Muscle layer of colon (tissue), 2 donors: ENCODE measurements at regions not wholly inside any gene's neighbourhood (a gene's known extent, or its start where the extent isn't known, plus 50 kb on each side); places are given as distances from the start of the nearest gene placed in this dataset.

Experiments used
- H3K27ac ChIP-seq: one replicate; pipeline ENCODE4 v1.7.0; 2013; ENCODE audit warnings: low read depth, mild to moderate bottlenecking, low read length, moderate library complexity
- H3K27me3 ChIP-seq, 2 donors: one replicate each; pipeline ENCODE4 v1.7.0; 2013; ENCODE audit warnings: low read length in 2 of 2, mild to moderate bottlenecking in 2 of 2; ENCODE audit not compliant: insufficient read depth in 2 of 2, control insufficient read depth in 1 of 2
- H3K36me3 ChIP-seq: one replicate; pipeline ENCODE4 v1.7.0; 2013; ENCODE audit warnings: mild to moderate bottlenecking, low read length; ENCODE audit not compliant: insufficient read depth
- H3K4me1 ChIP-seq: one replicate; pipeline ENCODE4 v1.7.0; 2013; ENCODE audit warnings: mild to moderate bottlenecking, low read length; ENCODE audit not compliant: insufficient read depth
- H3K4me3 ChIP-seq, 2 donors: one replicate each; pipeline ENCODE4 v1.7.0; 2013; ENCODE audit warnings: low read length in 2 of 2, low read depth in 1 of 2, mild to moderate bottlenecking in 1 of 2, moderate library complexity in 1 of 2
- H3K9ac ChIP-seq: one replicate; pipeline ENCODE4 v1.7.0; 2013; ENCODE audit warnings: low read length
- H3K9me3 ChIP-seq: one replicate; pipeline ENCODE4 v1.7.0; 2013; ENCODE audit warnings: mild to moderate bottlenecking, low read length
- donor health status: abdominal sarcoma.
- donor health status: Adenocarcinoma of cecum.

GRCh38 chr13:63129995-63130394 is 1714.3 kb upstream of the PCDH20 start:
- no peaks in the 10 kb centered on the region for H3K9me3 ChIP-seq
- H3K4me3 ChIP-seq: no peak overlapping the region
- no peak overlapping the region for H3K9ac ChIP-seq
- no peak overlapping the region for H3K27ac ChIP-seq
- no peaks in the 10 kb centered on the region for H3K27me3 ChIP-seq
- H3K36me3 ChIP-seq: no peaks in the 10 kb centered on the region
- H3K4me1 ChIP-seq: no peaks in the 10 kb centered on the region

GRCh38 chr13:63128716-63129115 is 1713.1 kb upstream of the PCDH20 start:
- no peaks in the 10 kb centered on the region for H3K4me1 ChIP-seq

GRCh38 chr13:63124863-63125262 is 1709.2 kb upstream of the PCDH20 start:
- Histone ChIP-seq H3K9ac (no peak overlapping the region), H3K27me3 (no peaks in the 10 kb centered on the region), H3K9me3 (no peaks in the 10 kb centered on the region), H3K4me3 (no peak overlapping the region), H3K27ac (no peak overlapping the region), H3K36me3 (no peaks in the 10 kb centered on the region), H3K4me1 (no peaks in the 10 kb centered on the region)

More at GRCh38 chr13:63128716-63129115, 1713.1 kb upstream of the PCDH20 start:
- no peak overlapping the region for H3K27ac ChIP-seq
- H3K9me3 ChIP-seq: no peaks in the 10 kb centered on the region
- H3K9ac ChIP-seq: no peak overlapping the region
- H3K4me3 ChIP-seq: no peak overlapping the region
- H3K36me3 ChIP-seq: no peaks in the 10 kb centered on the region
- no peaks in the 10 kb centered on the region for H3K27me3 ChIP-seq

- Histone ChIP-seq H3K9ac (no peak overlapping the region), H3K9me3 (no peaks in the 10 kb centered on the region), H3K4me3 (no peak overlapping the region), H3K27me3 (no peaks in the 10 kb centered on the region), H3K36me3 (no peaks in the 10 kb centered on the region), H3K27ac (no peak overlapping the region), H3K4me1 (no peaks in the 10 kb centered on the region)
Observed at GRCh38 chr13:63120883-63121282, 1705.2 kb upstream of the PCDH20 start.

GRCh38 chr13:63117710-63118109 is 1702.1 kb upstream of the PCDH20 start:
- Histone ChIP-seq H3K27ac (no peak overlapping the region), H3K4me3 (no peak overlapping the region), H3K36me3 (no peaks in the 10 kb centered on the region), H3K4me1 (no peaks in the 10 kb centered on the region), H3K27me3 (no peaks in the 10 kb centered on the region), H3K9ac (no peak overlapping the region), H3K9me3 (no peaks in the 10 kb centered on the region)

DNA sequence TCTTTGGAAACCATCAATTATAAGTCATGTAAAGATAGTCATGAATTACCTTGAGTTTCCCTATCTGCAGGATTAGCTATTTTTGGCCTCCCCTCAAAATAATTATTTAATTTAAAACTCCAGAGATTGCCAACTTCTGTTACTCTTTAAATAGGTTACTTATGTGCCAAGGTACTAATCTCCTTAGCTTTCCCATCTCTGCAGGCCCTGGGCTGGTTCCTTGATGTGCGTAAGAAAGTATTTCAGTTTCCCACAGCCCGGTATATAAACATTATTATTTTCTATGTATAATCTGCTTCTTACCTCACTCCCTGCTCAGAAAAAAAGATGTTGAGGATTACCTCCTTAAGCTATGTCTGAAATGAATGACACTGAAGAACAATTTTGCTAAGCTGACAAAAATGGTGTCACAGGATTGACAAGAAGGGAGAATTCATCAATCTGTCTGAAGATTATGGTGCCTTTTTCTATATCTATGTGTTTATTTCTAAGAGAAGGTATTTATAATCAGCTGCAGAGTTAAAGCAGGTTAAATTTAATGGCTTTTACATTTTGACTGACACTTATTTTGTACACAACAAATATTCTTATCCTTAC is 1697.2 kb upstream of the PCDH20 start:
- Histone ChIP-seq H3K36me3 (no peaks in the 10 kb centered on the region), H3K9me3 (no peaks in the 10 kb centered on the region), H3K9ac (no peak overlapping the region), H3K4me1 (no peaks in the 10 kb centered on the region), H3K27me3 (no peaks in the 10 kb centered on the region), H3K27ac (no peak overlapping the region), H3K4me3 (no peak overlapping the region)

GRCh38 chr13:63110466-63110865 is 1694.8 kb upstream of the PCDH20 start:
- Histone ChIP-seq H3K27me3 (no peaks in the 10 kb centered on the region), H3K4me3 (no peak overlapping the region), H3K4me1 (no peaks in the 10 kb centered on the region), H3K9ac (no peak overlapping the region), H3K36me3 (no peaks in the 10 kb centered on the region), H3K9me3 (no peaks in the 10 kb centered on the region), H3K27ac (no peak overlapping the region)

- no peaks in the 10 kb centered on the region for H3K4me1 ChIP-seq
- H3K27ac ChIP-seq: no peak overlapping the region
- H3K9ac ChIP-seq: no peak overlapping the region
- no peaks in the 10 kb centered on the region for H3K36me3 ChIP-seq
- no peaks in the 10 kb centered on the region for H3K9me3 ChIP-seq
- H3K4me3 ChIP-seq: no peak overlapping the region
- H3K27me3 ChIP-seq: no peaks in the 10 kb centered on the region
Observed at GRCh38 chr13:63107179-63107943, 1691.7 kb upstream of the PCDH20 start.

DNA sequence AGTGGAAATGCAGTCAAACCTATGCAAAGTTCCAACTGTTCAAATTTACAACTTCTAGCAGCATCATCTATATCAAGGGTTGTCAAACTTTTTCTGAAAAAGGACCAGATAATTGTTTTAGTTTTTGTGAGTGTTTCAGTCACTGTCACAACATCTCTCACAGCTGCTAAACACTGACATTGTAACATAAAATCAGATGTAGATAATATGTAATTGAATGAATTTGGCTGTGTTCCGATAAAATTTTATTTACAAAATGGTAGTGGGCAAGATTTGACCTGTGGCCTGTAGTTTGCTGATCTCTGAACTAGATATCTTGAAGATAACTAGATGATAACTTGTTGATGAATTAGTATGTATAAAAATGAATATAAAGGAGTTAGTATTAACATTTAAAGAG is 1679.1 kb upstream of the PCDH20 start:
- no peaks in the 10 kb centered on the region for H3K36me3 ChIP-seq
- no peak overlapping the region for H3K27ac ChIP-seq
- no peaks in the 10 kb centered on the region for H3K4me1 ChIP-seq
- H3K4me3 ChIP-seq: no peak overlapping the region
- H3K9ac ChIP-seq: no peak overlapping the region
- H3K27me3 ChIP-seq: no peaks in the 10 kb centered on the region
- no peaks in the 10 kb centered on the region for H3K9me3 ChIP-seq

GRCh38 chr13:63093907-63094469 is 1678.3 kb upstream of the PCDH20 start:
- Histone ChIP-seq H3K27me3 (no peaks in the 10 kb centered on the region), H3K27ac (no peak overlapping the region), H3K4me1 (no peaks in the 10 kb centered on the region), H3K4me3 (no peak overlapping the region), H3K9me3 (no peaks in the 10 kb centered on the region), H3K9ac (no peak overlapping the region), H3K36me3 (no peaks in the 10 kb centered on the region)

DNA sequence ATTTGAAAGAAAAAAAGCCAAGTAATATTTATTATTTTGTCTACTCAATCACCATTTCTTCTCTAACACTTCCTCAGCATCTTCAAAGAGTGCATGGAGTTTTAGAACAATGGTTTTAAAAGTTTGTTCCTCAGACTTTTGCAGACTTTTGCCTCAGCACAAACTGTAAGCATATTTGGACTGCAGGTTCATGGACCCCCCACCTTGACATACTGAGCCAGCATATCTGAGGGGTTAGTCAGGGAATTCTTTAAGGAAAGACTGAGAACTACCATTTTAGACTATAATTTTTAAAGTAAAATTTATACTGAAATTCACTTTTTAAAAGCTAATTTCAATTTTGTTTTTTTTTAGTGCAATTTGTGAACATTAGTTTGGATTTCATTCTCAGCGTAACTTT is 1676.8 kb upstream of the PCDH20 start:
- Histone ChIP-seq H3K27ac (no peak overlapping the region), H3K4me1 (no peaks in the 10 kb centered on the region)

GRCh38 chr13:63090524-63090923 is 1674.9 kb upstream of the PCDH20 start:
- no peaks in the 10 kb centered on the region for H3K4me1 ChIP-seq
- no peak overlapping the region for H3K27ac ChIP-seq
- H3K9me3 ChIP-seq: no peaks in the 10 kb centered on the region
- no peaks in the 10 kb centered on the region for H3K36me3 ChIP-seq
- no peak overlapping the region for H3K9ac ChIP-seq
- H3K27me3 ChIP-seq: no peaks in the 10 kb centered on the region
- H3K4me3 ChIP-seq: no peak overlapping the region

More for the DNA sequence above, 1676.8 kb upstream of the PCDH20 start:
- H3K9me3 ChIP-seq: no peaks in the 10 kb centered on the region
- H3K27me3 ChIP-seq: no peaks in the 10 kb centered on the region
- no peak overlapping the region for H3K4me3 ChIP-seq
- no peaks in the 10 kb centered on the region for H3K36me3 ChIP-seq
- H3K9ac ChIP-seq: no peak overlapping the region
